ENCODE measurements at regions not wholly inside any gene's neighbourhood (a gene's known extent, or its start where the extent isn't known, plus 50 kb on each side); places are given as distances from the start of the nearest gene placed in this dataset.
A peak's percentile ranks its signal among the peaks of the same experiment; 100 is the strongest.
"Not testable (repeated sequence)": the region's sequence is repeated elsewhere in the genome, so short reads cannot be mapped to it uniquely, and the experiment has no call there.

- DNase-seq (ENCODE audit: low spot score), result no peak
These were observed 129.2 kb upstream of the NRBF2 start for GRCh38 chr10:63003816-63004453.

- no peak for DNase-seq (ENCODE audit: low spot score)
These were observed 136.2 kb upstream of the NRBF2 start for GRCh38 chr10:62996925-62997324.

GRCh38 chr10:62996516-62996915 lies 136.6 kb upstream of the NRBF2 start:
- no peak for DNase-seq (ENCODE audit: low spot score)

DNA sequence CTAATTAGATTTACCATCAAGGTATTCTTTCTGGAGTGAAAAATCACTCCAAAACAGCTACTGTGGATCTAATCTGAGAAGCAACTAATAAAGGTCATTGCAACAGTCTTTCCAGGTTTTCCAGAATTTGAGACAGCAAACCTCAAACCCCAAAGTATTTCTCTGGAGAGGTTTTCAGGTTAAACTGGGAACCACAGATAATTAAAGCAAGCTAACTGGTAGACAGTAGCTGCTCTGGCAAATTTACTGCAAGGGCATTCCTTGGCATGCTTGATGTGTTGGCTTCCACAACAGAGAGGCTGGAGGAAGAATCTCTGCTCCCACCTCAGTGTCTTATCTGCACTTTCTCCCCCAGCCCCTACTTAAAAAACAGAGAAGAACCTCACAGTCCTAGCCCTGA lies 140.0 kb upstream of the NRBF2 start:
- DNase-seq (ENCODE audit: low spot score), result no peak

- no peak for DNase-seq (ENCODE audit: low spot score)
These were observed 140.9 kb upstream of the NRBF2 start for GRCh38 chr10:62992145-62992721.

- DNase-seq (ENCODE audit: low spot score), result no peak
These were observed 143.0 kb upstream of the NRBF2 start for GRCh38 chr10:62990126-62990525.

- DNase-seq (ENCODE audit: low spot score), result no peak
These were observed 147.1 kb upstream of the NRBF2 start for GRCh38 chr10:62985807-62986600.

DNA sequence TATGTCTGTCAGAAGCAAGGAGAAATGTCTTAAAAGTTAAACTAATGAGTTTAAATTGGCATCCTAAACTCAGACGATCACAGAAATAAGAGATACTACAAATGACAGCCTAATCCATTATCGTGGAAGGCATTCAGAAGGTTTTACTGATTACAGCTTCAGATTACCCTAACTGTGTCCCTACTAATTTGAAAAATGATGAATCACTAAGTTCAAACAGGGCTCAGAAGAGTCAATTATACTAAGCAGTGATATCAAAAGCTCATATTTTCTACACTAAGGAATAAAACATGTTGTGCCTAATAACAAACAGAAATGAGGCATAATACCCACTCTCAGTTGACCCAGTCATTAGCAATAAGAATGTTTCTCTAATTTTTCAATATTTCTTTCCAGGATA lies 152.0 kb upstream of the NRBF2 start:
- DNase-seq (ENCODE audit: low spot score), result peak; percentile 47

- peak; percentile 40 for DNase-seq (ENCODE audit: low spot score)
These were observed 152.4 kb upstream of the NRBF2 start for GRCh38 chr10:62980687-62981086.

- no peak for DNase-seq (ENCODE audit: low spot score)
These were observed 153.2 kb upstream of the NRBF2 start for GRCh38 chr10:62979921-62980320.

- no peak for DNase-seq (ENCODE audit: low spot score)
These were observed 154.6 kb upstream of the NRBF2 start for GRCh38 chr10:62978482-62978881.

DNA sequence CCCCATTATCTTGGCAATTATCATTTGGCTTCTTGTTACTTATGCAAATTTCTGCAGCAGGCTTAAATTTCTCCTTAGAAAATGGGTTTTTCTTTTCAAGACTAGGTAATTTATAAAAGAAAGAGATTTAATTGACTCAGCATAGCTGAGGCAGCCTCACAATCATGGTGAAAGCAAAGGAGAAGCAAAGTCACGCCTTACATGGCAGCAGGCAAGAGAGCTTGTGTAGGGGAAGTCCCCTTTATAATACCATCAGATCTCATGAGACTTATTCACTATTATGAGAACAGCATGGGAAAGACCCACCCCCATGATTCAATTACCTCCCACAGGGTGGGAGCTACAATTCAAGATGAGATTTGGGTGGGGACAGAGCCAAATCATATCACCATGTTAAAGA lies 158.3 kb upstream of the NRBF2 start:
- DNase-seq (ENCODE audit: low spot score), result not testable (repeated sequence)

- DNase-seq (ENCODE audit: low spot score), result no peak
These were observed 155.9 kb upstream of the EGR2 start for GRCh38 chr10:62972103-62972502.

DNA sequence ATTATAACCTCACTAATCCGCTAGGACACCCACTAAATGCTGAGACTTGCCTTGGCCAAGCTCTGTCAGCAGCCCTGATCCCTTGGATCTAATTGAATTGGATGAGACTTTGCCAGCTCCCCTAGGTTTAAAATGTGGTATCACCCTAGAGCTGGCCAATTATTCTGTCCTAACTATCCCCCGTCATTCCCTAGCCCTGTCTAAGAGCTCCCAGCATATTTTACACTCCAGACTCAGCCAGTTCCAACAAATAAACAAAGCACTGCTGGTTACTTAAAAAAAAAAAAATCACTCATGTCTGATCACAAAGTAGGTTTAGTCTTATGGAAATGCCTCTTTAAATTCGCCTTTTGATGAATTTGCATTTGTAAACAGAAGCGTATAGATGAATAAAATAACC lies 147.9 kb upstream of the EGR2 start:
- DNase-seq (ENCODE audit: low spot score), result no peak

DNA sequence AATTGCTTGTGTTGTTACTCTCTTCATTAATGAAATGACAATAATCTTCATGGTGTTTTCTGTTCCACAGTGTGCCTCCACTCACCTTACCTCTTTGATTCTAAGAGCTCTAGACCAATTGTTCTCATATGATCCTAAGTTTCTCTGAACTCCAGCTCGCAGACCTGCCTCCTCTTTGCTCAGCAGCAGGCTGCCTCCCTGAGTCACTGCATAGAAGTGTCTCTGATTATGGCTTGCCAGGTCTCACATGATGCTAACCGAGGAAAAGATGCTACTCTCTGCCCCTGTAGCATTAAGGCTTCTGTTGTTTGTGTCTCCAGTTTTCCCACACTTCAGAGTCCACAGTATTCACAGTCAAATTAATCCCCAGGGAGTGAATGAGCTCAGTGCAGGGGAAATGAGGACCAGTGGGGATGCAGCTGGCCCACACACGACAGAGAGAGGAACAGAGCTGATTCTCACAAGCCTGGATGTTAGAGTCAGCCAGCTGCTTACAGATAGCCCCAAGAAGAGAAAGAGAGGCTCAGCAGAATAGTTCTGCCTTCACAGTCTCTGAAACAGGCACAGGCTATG lies 145.9 kb upstream of the EGR2 start:
- DNase-seq (ENCODE audit: low spot score), result no peak

DNA sequence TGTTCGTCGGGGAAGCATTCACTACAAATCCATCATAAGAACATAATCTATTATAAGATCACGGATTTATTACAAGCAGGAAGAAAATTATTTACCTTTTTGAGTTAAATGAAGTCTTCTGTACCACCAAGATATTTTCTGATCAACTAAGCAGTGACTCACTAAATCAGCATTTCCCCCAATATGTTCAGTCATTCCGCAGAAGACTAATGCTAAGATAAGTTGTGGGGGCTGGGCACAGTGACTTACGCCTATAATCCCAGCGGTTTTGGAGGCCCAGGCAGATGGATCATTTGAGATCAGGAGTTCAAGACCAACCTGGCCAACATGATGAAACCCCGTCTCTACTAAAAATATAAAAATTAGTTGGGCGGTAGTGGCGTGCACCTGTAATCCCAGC lies 144.2 kb upstream of the EGR2 start:
- DNase-seq (ENCODE audit: low spot score), result no peak

- no peak for DNase-seq (ENCODE audit: low spot score)
These were observed 143.4 kb upstream of the EGR2 start for GRCh38 chr10:62959553-62959952.

- no peak for DNase-seq (ENCODE audit: low spot score)
These were observed 142.8 kb upstream of the EGR2 start for GRCh38 chr10:62958980-62959379.

- no peak for DNase-seq (ENCODE audit: low spot score)
These were observed 130.1 kb upstream of the EGR2 start for GRCh38 chr10:62946278-62946677.

DNA sequence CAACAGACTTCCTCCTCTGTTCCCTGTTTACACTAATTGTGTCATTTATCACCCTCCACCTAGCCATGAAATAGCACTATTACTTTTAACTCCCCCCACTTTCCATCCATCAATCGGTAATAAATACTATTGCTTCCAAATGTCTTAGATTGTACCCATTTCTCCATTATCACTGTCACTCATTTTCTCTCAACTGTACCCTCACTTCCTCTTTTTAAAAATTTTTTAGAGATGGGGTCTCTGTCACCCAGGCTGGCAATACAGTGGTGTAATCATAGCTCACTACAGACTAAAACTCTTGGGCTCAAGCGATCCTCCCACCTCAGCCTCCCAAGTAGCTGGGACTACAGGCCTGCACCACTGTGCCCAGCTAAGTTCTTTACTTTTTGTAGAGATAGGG lies 123.5 kb upstream of the EGR2 start:
- DNase-seq (ENCODE audit: low spot score), result no peak

GRCh38 chr10:62938672-62939071 lies 122.5 kb upstream of the EGR2 start:
- no peak for DNase-seq (ENCODE audit: low spot score)

- DNase-seq (ENCODE audit: low spot score), result no peak
These were observed 121.5 kb upstream of the EGR2 start for GRCh38 chr10:62937674-62938073.

DNA sequence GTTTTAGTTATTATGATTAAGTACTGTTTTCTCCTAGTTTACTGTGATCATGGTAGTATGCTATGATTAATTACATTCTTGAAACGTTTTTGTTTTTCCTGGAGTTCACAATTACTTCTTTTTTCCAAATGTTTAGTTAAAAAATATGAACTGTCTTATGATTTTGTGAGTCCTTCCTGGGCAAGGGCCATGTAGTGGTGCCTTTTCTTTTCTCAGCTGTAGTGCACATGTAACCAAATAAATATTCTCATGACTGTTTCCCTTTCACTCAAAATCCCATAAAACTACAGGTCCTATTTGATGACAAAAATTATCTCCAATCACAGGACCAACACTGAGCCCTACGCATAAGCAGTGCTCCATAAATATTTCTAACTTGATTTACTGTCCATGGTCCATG lies 118.9 kb upstream of the EGR2 start:
- no peak for DNase-seq (ENCODE audit: low spot score)

Data from SK-N-DZ (cell line).